ENCODE measurements at regions not wholly inside any gene's neighbourhood (a gene's known extent, or its start where the extent isn't known, plus 50 kb on each side); places are given as distances from the start of the nearest gene placed in this dataset.
"Not testable (repeated sequence)": the region's sequence is repeated elsewhere in the genome, so short reads cannot be mapped to it uniquely, and the experiment has no call there.

DNA sequence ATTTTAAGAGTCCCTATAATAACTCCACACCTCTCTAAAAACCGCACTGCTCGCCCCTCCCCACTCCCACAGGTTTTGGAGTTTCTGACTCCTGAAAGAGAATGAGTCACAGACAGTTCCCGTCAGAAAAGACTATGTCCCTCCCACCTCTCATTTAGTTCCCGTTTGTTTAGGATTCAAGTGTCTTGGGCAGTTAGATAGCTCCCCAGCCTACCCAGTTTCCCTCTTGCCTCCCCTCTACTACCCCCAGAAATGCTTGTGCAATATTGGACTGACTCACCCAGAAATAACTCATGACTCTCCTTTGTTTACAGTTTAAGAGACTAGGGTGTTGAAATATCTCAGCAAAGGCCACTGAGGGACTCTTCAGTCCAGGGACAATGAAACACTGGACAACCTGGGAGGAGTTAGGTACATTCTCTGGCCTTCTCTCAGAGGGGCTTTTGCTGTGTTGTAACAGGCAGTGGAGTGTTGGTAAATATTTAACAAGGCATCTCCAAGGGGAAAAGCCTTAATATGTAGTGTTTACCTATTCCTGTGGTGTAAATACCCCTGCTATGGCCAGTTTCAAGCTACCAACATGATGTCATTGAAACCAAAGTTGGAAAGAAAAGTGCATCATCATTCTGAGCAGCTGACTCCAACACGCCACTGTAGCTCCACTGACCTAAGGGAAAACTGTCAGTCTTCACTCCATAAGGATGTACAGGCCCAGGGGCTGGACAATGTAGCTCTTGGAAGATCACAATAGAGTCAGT is 96.1 kb upstream of the CHD2 start:
- peak; percentile 100 for DNase-seq (ENCODE audit: low read depth)

DNA sequence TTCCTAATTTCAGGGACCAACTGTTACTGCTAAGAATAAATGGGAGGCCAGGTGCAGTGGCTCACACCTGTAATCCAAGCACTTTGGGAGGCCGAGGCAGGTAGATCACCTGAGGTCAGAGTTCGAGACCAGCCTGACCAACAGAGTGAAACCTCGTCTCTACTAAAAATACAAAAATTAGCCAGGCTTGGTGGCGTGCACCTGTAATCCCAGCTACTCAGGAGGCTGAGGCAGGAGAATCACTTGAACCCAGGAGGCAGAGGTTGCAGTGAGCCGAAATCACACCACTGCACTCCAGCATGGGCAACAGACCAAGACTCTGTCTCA is 95.6 kb upstream of the CHD2 start:
- not testable (repeated sequence) for H3K4me3 ChIP-seq (ENCODE audit: low read length); DNase-seq (ENCODE audit: low read depth)

More for the DNA sequence above, 96.1 kb upstream of the CHD2 start:
- TF ChIP-seq, protein P1, sequence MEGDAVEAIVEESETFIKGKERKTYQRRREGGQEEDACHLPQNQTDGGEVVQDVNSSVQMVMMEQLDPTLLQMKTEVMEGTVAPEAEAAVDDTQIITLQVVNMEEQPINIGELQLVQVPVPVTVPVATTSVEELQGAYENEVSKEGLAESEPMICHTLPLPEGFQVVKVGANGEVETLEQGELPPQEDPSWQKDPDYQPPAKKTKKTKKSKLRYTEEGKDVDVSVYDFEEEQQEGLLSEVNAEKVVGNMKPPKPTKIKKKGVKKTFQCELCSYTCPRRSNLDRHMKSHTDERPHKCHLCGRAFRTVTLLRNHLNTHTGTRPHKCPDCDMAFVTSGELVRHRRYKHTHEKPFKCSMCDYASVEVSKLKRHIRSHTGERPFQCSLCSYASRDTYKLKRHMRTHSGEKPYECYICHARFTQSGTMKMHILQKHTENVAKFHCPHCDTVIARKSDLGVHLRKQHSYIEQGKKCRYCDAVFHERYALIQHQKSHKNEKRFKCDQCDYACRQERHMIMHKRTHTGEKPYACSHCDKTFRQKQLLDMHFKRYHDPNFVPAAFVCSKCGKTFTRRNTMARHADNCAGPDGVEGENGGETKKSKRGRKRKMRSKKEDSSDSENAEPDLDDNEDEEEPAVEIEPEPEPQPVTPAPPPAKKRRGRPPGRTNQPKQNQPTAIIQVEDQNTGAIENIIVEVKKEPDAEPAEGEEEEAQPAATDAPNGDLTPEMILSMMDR (IDR thresholded peaks at IDR 0.05; ENCODE audit: insufficient read depth, low read depth, low read length, missing control alignments): no peak
- no peak overlapping the region for H3K4me3 ChIP-seq (ENCODE audit: low read length)

DNA sequence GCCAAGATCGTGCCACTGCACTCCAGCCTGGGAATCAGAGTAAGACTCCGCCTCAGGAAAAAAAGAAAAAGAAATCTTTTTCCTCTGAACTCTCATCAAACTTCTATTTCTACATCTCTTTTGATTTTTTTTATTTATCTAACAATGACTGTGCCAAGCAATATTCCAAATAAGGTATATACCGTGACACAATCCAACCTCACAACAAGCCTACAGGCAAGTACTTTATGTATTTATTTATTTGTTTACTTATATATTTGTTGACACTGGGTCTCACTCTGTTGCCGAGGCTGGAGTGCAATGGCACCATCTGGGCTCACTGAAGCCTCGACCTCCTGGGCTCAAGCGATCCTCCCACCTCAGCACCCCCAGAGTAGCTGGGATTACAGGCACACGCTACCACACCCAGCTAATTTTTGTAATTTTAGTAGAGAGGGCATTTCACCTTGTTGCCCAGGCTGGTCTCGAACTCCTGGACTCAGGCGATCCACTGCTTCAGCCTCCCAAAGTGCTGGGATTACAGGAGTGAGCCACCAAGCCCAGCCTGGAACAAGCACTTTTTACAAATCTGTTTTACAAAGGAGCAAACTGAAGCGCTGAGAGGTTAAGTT is 94.9 kb upstream of the CHD2 start:
- peak; percentile 19 for DNase-seq (ENCODE audit: low read depth)
- TF ChIP-seq, protein P1 (IDR thresholded peaks at IDR 0.05; ENCODE audit: insufficient read depth, low read depth, low read length, missing control alignments): no peak
- no peak overlapping the region for H3K4me3 ChIP-seq (ENCODE audit: low read length)

GRCh38 chr15:92806171-92806570 is 94.0 kb upstream of the CHD2 start:
- DNase-seq (ENCODE audit: low read depth); H3K4me3 ChIP-seq (ENCODE audit: low read length): not testable (repeated sequence)

DNA sequence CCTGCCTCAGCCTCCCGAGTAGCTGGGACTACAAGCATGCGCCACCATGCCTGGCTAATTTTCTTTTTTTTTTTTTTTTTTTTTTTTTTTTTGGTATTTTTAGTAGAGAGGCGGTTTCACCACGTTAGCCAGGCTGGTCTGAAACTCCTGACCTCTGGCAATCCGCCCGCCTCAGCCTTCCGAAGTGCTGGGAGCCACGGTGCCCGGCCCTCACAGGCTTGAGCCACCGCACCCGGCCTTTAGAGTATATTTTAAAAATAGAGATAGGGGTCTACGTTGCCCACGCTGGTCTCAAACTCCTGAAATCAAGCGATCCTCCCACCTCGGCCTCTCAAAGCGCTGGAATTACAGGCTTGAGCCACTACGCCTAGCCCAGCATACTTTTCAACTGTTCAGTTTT is 93.4 kb upstream of the CHD2 start:
- TF ChIP-seq, protein P1 (IDR thresholded peaks at IDR 0.05; ENCODE audit: insufficient read depth, low read depth, low read length, missing control alignments): no peak
- DNase-seq (ENCODE audit: low read depth): no peak
- no peak overlapping the region for H3K4me3 ChIP-seq (ENCODE audit: low read length)

DNA sequence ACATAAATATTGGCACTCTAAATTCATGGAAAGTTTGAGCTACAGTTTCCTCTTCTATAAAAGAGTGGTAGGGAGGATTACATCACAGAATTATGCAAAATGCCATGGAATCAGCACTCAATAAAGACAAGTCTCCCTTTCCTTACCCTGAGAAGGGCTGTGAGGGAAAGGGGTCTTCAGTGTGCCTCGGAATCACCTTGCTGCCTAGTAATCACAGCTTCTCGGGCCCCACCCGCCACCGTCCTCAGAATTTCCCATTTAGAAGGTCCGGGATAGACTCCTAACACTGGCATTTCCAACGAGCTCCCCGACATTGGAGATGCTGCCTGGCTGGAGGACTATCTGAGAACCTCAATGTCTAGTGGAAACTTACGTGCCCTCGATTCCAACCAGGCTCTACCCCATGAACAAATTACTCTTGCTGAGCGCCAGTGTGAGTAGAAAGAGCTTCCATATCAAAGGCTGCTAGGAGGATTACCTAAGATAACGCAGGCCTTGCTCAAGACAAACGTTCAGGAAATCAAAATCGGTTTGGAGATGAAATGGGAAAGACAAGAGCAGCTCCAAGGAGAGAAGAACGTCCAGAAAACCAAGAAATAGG is 92.1 kb upstream of the CHD2 start:
- TF ChIP-seq, protein P1 (IDR thresholded peaks at IDR 0.05; ENCODE audit: insufficient read depth, low read depth, low read length, missing control alignments): no peak
- peak overlapping the region; percentile 36 for H3K4me3 ChIP-seq (ENCODE audit: low read length)
- peak; percentile 66 for DNase-seq (ENCODE audit: low read depth)

DNA sequence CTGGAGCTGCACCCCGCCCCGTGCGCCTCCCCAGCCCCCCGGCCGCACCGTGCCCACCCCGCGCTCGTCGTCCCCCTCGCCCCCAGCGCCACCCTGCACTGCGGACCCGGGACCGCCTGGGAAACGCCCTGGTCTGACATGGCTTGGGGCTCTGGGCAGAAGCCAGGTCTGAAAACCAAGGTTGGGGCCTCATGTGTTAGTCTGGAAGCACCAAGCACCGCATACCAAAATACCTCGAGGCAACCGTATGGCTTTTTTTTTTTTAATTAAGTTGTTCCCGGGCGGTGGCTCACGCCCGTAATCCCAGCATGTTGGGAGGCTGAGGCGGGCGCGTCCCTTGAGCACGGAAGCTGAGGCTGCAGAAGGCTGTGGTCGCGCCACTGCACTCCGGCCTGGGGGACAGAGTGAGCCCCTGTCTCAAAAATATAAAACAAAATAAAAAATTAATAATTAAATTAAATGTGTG is 91.5 kb upstream of the CHD2 start:
- TF ChIP-seq, protein P1 (IDR thresholded peaks at IDR 0.05; ENCODE audit: insufficient read depth, low read depth, low read length, missing control alignments): no peak
- DNase-seq (ENCODE audit: low read depth): peak; percentile 64
- H3K4me3 ChIP-seq (ENCODE audit: low read length): peak overlapping the region; percentile 36

Measured in epithelial cell of esophagus (primary cell).